Suprapubic skin (tissue), 4 donors: ENCODE measurements at regions not wholly inside any gene's neighbourhood (a gene's known extent, or its start where the extent isn't known, plus 50 kb on each side); places are given as distances from the start of the nearest gene placed in this dataset.

Experiments used
- EP300 ChIP-seq: sonication (generic); formaldehyde crosslinking; IDR thresholded peaks from one replicate; pipeline ENCODE4 v1.6.1; 2017; ENCODE audit warnings: antibody characterized with exemption
- POLR2A ChIP-seq, 2 donors: fragments of 450-650 bp; IDR thresholded peaks; one replicate each; pipeline ENCODE4 v1.6.1; 2017; ENCODE audit warnings: antibody characterized with exemption in 2 of 2, mild to moderate bottlenecking in 2 of 2, moderate library complexity in 2 of 2
- POLR2AphosphoS5 ChIP-seq, 3 donors: sonication (generic); formaldehyde crosslinking; IDR thresholded peaks; one replicate each; pipeline ENCODE4 v1.6.1; 2017; ENCODE audit warnings: antibody characterized with exemption in 3 of 3
- TF ChIP-seq, protein P1 (sequence below), 2 donors: fragments of 200-600 bp in 1 of 2; fragments of 450-650 bp in 1 of 2; sonication (generic) in 1 of 2; IDR thresholded peaks; one replicate each; pipeline ENCODE4 v1.5.1; 2016 to 2019; ENCODE audit warnings: antibody characterized with exemption in 2 of 2, mild to moderate bottlenecking in 1 of 2, moderate library complexity in 1 of 2

DNA sequence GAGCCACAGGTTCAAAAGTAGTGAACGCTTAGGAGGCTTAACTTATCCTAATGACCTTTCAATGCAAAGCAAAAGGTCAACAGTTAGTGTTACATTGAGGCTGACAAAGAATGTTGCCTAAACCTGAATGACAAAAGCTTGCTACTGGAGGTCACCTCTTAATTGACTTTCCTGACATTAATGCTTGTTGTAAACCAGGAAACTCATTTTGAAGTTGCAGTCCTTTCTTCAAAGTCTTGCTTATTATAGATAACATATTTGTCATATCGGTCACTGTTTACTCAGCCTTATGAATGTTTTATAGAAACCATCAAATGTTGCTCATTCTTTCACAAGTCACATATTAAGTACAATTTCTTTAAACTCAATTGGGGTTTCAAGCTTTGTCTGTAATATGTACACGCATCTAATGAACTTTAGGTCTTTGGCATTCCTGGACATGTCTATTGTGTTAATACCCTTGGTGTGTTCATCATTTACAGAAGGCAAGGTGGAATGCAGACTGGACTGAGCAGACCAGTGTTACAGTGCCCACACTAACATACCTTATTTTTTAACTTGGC, 488.2 kb upstream of the NECTIN3 start:
- TF ChIP-seq, protein P1, sequence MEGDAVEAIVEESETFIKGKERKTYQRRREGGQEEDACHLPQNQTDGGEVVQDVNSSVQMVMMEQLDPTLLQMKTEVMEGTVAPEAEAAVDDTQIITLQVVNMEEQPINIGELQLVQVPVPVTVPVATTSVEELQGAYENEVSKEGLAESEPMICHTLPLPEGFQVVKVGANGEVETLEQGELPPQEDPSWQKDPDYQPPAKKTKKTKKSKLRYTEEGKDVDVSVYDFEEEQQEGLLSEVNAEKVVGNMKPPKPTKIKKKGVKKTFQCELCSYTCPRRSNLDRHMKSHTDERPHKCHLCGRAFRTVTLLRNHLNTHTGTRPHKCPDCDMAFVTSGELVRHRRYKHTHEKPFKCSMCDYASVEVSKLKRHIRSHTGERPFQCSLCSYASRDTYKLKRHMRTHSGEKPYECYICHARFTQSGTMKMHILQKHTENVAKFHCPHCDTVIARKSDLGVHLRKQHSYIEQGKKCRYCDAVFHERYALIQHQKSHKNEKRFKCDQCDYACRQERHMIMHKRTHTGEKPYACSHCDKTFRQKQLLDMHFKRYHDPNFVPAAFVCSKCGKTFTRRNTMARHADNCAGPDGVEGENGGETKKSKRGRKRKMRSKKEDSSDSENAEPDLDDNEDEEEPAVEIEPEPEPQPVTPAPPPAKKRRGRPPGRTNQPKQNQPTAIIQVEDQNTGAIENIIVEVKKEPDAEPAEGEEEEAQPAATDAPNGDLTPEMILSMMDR (IDR thresholded peaks at IDR 0.05): no peak
- TF ChIP-seq POLR2A (IDR thresholded peaks at IDR 0.05) (no peak), POLR2AphosphoS5 (IDR thresholded peaks at IDR 0.05) (no peak), EP300 (no peak)
